Right atrium auricular region (tissue), 2 donors: ENCODE measurements at regions not wholly inside any gene's neighbourhood (a gene's known extent, or its start where the extent isn't known, plus 50 kb on each side); places are given as distances from the start of the nearest gene placed in this dataset.
"Not testable (repeated sequence)": the region's sequence is repeated elsewhere in the genome, so short reads cannot be mapped to it uniquely, and the experiment has no call there.

ENCODE experiments used
- DNase-seq: peaks from one replicate; pipeline ENCODE4 v3.0.0-alpha.2; 2019; ENCODE audit warnings: low spot score
- H3K27ac ChIP-seq, 2 donors: fragments of 200-600 bp; sonication (generic); 1 replicate in 1 of 2; 2 replicates in 1 of 2; pipeline ENCODE4 v1.5.1; 2016 to 2019
- H3K27me3 ChIP-seq, 2 donors: fragments of 200-600 bp; sonication (generic); one replicate each; pipeline versions ENCODE4 v1.5.1 to v1.6.0; 2017 to 2019
- H3K36me3 ChIP-seq: fragments of 200-600 bp; sonication (generic); one replicate; pipeline ENCODE4 v1.5.1; 2016
- H3K4me1 ChIP-seq, 2 donors: fragments of 200-600 bp; sonication (generic); one replicate each; pipeline versions ENCODE4 v1.5.1 to v1.6.0; 2017 to 2019
- H3K4me3 ChIP-seq, 2 donors: fragments of 200-600 bp; sonication (generic); 1 replicate in 1 of 2; 2 replicates in 1 of 2; pipeline ENCODE4 v1.5.1; 2017 to 2019; ENCODE audit warnings: mild to moderate bottlenecking in 1 of 2, moderate library complexity in 1 of 2
- H3K9me3 ChIP-seq, 2 donors: fragments of 200-600 bp; sonication (generic); one replicate each; pipeline ENCODE4 v1.5.1; 2019
- TF ChIP-seq, protein P1 (sequence below), 2 donors: fragments of 200-600 bp; sonication (generic); IDR thresholded peaks; one replicate each; pipeline ENCODE4 v1.5.1; 2019; ENCODE audit warnings: antibody characterized with exemption in 2 of 2

DNA sequence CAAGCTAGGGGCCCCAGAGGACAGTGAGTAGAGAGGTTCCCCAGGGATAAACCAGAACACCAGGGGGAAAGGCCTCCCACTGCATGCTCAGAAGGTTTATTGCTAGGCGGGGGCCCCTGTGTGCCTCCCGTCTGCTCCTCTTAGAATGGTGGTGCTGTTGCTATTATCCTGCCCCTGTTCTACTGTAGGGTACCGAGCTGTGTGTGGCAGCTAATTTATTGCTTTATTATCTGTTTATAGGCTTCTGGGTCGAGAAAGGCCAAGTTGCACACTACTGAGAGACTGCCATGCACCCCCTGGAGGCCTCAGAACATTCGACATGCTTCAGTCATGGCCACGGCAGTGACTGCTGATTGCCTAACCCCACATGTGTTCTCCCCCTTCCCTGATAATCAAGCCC lies 373.6 kb downstream of the ANAPC1 start:
- not testable (repeated sequence) for H3K4me1 ChIP-seq, H3K9me3 ChIP-seq, H3K36me3 ChIP-seq, H3K27ac ChIP-seq, H3K27me3 ChIP-seq, DNase-seq, H3K4me3 ChIP-seq

DNA sequence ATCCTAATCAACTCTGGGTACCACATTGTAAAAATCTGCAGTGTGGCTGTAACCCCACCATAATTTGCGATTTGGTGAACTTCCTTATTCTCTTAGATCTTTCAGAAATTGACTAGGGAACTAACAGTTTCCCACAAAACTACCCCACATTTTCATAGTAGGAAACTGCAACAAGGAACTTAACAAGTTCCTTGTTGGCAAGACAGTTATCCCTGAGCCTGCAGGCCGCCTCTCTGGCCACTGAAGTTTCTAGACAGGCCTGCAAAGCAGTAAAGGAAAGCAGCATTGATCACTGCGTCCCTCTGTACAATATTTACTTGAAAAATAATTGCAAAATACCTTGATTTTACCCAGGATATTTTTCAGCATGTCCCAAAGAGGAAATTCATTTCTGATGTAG lies 372.9 kb downstream of the ANAPC1 start:
- DNase-seq, H3K36me3 ChIP-seq, H3K4me3 ChIP-seq, H3K4me1 ChIP-seq, H3K27ac ChIP-seq, H3K27me3 ChIP-seq, H3K9me3 ChIP-seq: not testable (repeated sequence)

DNA sequence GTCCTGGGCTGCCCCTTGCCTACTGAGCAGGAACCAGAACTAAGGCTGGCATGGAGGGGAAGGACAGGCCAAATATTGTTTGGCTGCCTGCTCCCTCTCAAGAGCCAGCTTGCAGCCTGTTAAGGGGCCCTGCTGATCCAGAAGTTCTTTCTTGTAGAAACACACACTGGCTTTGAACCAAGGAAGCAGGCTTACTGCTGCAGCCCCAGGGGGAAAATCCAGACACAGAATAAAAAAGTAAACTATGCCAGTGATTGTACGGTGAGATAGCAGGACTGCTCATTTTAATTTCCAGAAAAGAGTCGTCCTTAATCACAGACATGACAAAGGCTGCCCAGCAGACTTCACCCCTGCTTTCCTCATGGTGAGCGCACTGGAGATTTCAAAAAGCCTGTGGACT lies 371.6 kb downstream of the ANAPC1 start:
- DNase-seq, H3K36me3 ChIP-seq, H3K27ac ChIP-seq, H3K27me3 ChIP-seq, H3K4me3 ChIP-seq, H3K4me1 ChIP-seq, H3K9me3 ChIP-seq: not testable (repeated sequence)

GRCh38 chr2:111514138-111514537 lies 369.9 kb downstream of the ANAPC1 start:
- not testable (repeated sequence) for H3K36me3 ChIP-seq, H3K9me3 ChIP-seq, H3K4me3 ChIP-seq, H3K27ac ChIP-seq, DNase-seq, H3K4me1 ChIP-seq, H3K27me3 ChIP-seq

- not testable (repeated sequence) for H3K27me3 ChIP-seq
Observed at GRCh38 chr2:111517050-111517720, 366.8 kb downstream of the ANAPC1 start.

GRCh38 chr2:111517721-111518053 lies 366.3 kb downstream of the ANAPC1 start:
- not testable (repeated sequence) for H3K36me3 ChIP-seq, H3K4me3 ChIP-seq, H3K9me3 ChIP-seq, H3K27ac ChIP-seq, H3K27me3 ChIP-seq, H3K4me1 ChIP-seq, DNase-seq

More at GRCh38 chr2:111517050-111517720, 366.8 kb downstream of the ANAPC1 start:
- H3K4me1 ChIP-seq, H3K4me3 ChIP-seq, H3K36me3 ChIP-seq, DNase-seq, H3K27ac ChIP-seq, H3K9me3 ChIP-seq: not testable (repeated sequence)

DNA sequence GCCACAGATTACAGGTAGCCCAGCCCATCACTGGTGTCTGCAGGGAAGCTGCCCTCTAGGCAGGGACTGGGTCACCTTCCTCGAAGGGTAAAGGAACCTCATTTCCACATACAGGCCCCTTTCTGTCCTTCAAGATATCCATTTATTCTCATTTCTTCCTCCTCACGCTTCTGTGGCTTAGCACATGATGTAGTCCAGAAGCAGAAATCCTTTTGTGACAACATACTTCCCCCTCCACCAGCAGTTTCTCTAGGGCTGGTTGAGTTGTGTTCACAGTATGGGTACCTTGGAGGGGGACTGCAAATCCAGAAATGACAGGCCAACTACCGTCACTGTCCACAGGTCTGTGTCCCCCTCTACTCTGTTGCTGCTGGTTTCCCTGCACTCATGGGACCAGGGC lies 364.9 kb downstream of the ANAPC1 start:
- Histone ChIP-seq H3K4me1 (no peaks in the 10 kb centered on the region), H3K9me3 (no peaks in the 10 kb centered on the region), H3K36me3 (no peaks in the 10 kb centered on the region), H3K4me3 (no peak overlapping the region), H3K27me3 (no peaks in the 10 kb centered on the region), H3K27ac (no peak overlapping the region)
- no peak for DNase-seq
- TF ChIP-seq, protein P1, sequence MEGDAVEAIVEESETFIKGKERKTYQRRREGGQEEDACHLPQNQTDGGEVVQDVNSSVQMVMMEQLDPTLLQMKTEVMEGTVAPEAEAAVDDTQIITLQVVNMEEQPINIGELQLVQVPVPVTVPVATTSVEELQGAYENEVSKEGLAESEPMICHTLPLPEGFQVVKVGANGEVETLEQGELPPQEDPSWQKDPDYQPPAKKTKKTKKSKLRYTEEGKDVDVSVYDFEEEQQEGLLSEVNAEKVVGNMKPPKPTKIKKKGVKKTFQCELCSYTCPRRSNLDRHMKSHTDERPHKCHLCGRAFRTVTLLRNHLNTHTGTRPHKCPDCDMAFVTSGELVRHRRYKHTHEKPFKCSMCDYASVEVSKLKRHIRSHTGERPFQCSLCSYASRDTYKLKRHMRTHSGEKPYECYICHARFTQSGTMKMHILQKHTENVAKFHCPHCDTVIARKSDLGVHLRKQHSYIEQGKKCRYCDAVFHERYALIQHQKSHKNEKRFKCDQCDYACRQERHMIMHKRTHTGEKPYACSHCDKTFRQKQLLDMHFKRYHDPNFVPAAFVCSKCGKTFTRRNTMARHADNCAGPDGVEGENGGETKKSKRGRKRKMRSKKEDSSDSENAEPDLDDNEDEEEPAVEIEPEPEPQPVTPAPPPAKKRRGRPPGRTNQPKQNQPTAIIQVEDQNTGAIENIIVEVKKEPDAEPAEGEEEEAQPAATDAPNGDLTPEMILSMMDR (IDR thresholded peaks at IDR 0.05), result no peak

DNA sequence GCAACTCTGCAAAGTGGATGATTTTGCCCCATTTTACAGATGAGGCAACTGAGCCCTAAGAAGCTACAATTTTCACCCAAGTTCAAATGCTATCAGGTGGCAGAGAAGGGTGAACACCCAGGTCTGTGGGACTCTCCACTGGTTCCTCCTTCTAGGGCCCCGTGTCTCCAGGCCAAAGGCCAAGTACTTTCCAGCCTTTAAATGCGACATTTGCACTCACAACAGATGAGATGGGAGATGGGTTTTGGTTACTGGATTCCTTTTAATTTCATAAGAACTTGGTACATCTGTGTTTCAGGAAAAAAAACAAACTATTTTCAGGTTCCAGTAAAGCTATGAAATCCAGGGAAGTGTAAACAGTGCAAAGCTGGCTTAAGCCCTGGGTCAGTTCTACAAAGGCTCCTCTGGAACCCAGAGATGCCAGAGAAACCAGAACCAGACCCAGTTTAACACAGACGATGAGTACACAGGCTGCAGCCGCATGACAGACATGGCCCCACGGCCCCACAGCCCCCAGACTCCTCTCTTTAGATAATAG lies 361.7 kb downstream of the ANAPC1 start:
- Histone ChIP-seq H3K36me3 (no peaks in the 10 kb centered on the region), H3K4me1 (no peaks in the 10 kb centered on the region), H3K9me3 (no peaks in the 10 kb centered on the region), H3K4me3 (no peak overlapping the region), H3K27me3 (no peaks in the 10 kb centered on the region), H3K27ac (no peak overlapping the region)
- DNase-seq, result no peak
- TF ChIP-seq, protein P1 (IDR thresholded peaks at IDR 0.05), result no peak

- Histone ChIP-seq H3K4me1 (no peaks in the 10 kb centered on the region), H3K36me3 (no peaks in the 10 kb centered on the region), H3K27ac (no peak overlapping the region), H3K4me3 (no peak overlapping the region), H3K9me3 (no peaks in the 10 kb centered on the region), H3K27me3 (no peaks in the 10 kb centered on the region)
- DNase-seq, result no peak
- TF ChIP-seq, protein P1 (IDR thresholded peaks at IDR 0.05), result no peak
Observed at GRCh38 chr2:111523009-111523408, 361.0 kb downstream of the ANAPC1 start.

DNA sequence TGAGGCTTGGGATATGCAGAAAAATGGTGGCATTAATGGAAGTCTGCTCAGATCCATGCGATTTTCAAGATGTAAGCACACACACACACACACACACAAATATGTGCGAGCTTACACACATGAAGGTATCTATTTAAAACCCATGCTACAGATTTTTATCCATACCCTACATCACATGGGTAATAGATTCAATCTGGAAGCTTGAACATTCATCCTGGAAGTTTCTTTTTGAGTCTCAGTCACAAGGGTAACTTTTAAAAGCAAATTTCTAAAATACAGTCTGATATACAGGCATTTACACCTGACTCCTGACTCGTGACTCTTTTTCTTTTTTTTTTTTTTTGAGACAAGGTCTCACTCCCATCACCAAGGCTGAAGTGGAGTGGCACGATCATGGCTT lies 359.0 kb downstream of the ANAPC1 start:
- H3K36me3 ChIP-seq, DNase-seq, H3K4me1 ChIP-seq, H3K27ac ChIP-seq, H3K4me3 ChIP-seq, H3K27me3 ChIP-seq, H3K9me3 ChIP-seq: not testable (repeated sequence)

GRCh38 chr2:111526041-111526639 lies 357.9 kb downstream of the ANAPC1 start:
- not testable (repeated sequence) for H3K36me3 ChIP-seq, H3K27ac ChIP-seq, H3K27me3 ChIP-seq, H3K4me3 ChIP-seq, H3K9me3 ChIP-seq, DNase-seq, H3K4me1 ChIP-seq
